ENCODE measurements at regions not wholly inside any gene's neighbourhood (a gene's known extent, or its start where the extent isn't known, plus 50 kb on each side); places are given as distances from the start of the nearest gene placed in this dataset.

- no peak for TF ChIP-seq CTCF (IDR thresholded peaks at IDR 0.05)
- TF ChIP-seq POLR2A (IDR thresholded peaks at IDR 0.05) = no peak
Observed at GRCh38 chr1:56204206-56204605, 375.2 kb downstream of the PLPP3 start.

Measured in testis (tissue), 2 donors.